ENCODE measurements at regions not wholly inside any gene's neighbourhood (a gene's known extent, or its start where the extent isn't known, plus 50 kb on each side); places are given as distances from the start of the nearest gene placed in this dataset.

GRCh38 chr14:103205541-103205906 lies 82.3 kb downstream of the TNFAIP2 start:
- TF ChIP-seq POLR2AphosphoS5 (IDR thresholded peaks at IDR 0.05; ENCODE audit: borderline replicate concordance, low read depth, low read length), result no peak
- no peak for TF ChIP-seq FOXP2 (optimal IDR thresholded peaks at IDR 0.05; ENCODE audit: control extremely low read depth, extremely low read length, insufficient read depth)
- no peak for TF ChIP-seq EZH2 (IDR thresholded peaks at IDR 0.05)
- H3K9me3 ChIP-seq (ENCODE audit: low read depth, low read length), result no peaks in the 10 kb centered on the region
- no peaks in the 10 kb centered on the region for H3K36me3 ChIP-seq (ENCODE audit: insufficient read depth, low read length)
- DNase-seq (ENCODE audit: low read depth, low spot score), result no peak
- no peak overlapping the region for H3K9ac ChIP-seq (ENCODE audit: insufficient read length)
- H3K4me3 ChIP-seq, result no peak overlapping the region
- H3K27ac ChIP-seq, result no peak overlapping the region

GRCh38 chr14:103206023-103206481 lies 82.8 kb downstream of the TNFAIP2 start:
- TF ChIP-seq EZH2 (IDR thresholded peaks at IDR 0.05), result no peak
- no peak for TF ChIP-seq FOXP2 (optimal IDR thresholded peaks at IDR 0.05; ENCODE audit: control extremely low read depth, extremely low read length, insufficient read depth)
- TF ChIP-seq POLR2AphosphoS5 (IDR thresholded peaks at IDR 0.05; ENCODE audit: borderline replicate concordance, low read depth, low read length), result no peak
- H3K9me3 ChIP-seq (ENCODE audit: low read depth, low read length), result no peaks in the 10 kb centered on the region
- no peak overlapping the region for H3K4me3 ChIP-seq
- H3K36me3 ChIP-seq (ENCODE audit: insufficient read depth, low read length), result no peaks in the 10 kb centered on the region
- H3K9ac ChIP-seq (ENCODE audit: insufficient read length), result no peak overlapping the region
- H3K27ac ChIP-seq, result no peak overlapping the region
- no peak for DNase-seq (ENCODE audit: low read depth, low spot score)

- Histone ChIP-seq H3K27ac (no peak overlapping the region), H3K9me3 (ENCODE audit: low read depth, low read length) (no peaks in the 10 kb centered on the region), H3K36me3 (ENCODE audit: insufficient read depth, low read length) (no peaks in the 10 kb centered on the region), H3K9ac (ENCODE audit: insufficient read length) (no peak overlapping the region), H3K4me3 (no peak overlapping the region)
- no peak for DNase-seq (ENCODE audit: low read depth, low spot score)
- TF ChIP-seq FOXP2 (optimal IDR thresholded peaks at IDR 0.05; ENCODE audit: control extremely low read depth, extremely low read length, insufficient read depth) (no peak), POLR2AphosphoS5 (IDR thresholded peaks at IDR 0.05; ENCODE audit: borderline replicate concordance, low read depth, low read length) (no peak), EZH2 (IDR thresholded peaks at IDR 0.05) (no peak)
These were observed 83.7 kb downstream of the TNFAIP2 start for GRCh38 chr14:103206836-103207387.

GRCh38 chr14:103207388-103208072 lies 84.3 kb downstream of the TNFAIP2 start:
- no peak overlapping the region for H3K4me3 ChIP-seq
- no peaks in the 10 kb centered on the region for H3K9me3 ChIP-seq (ENCODE audit: low read depth, low read length)
- TF ChIP-seq POLR2AphosphoS5 (IDR thresholded peaks at IDR 0.05; ENCODE audit: borderline replicate concordance, low read depth, low read length), result no peak
- TF ChIP-seq EZH2 (IDR thresholded peaks at IDR 0.05), result no peak
- TF ChIP-seq FOXP2 (optimal IDR thresholded peaks at IDR 0.05; ENCODE audit: control extremely low read depth, extremely low read length, insufficient read depth), result no peak

GRCh38 chr14:103209054-103209453 lies 85.8 kb downstream of the TNFAIP2 start:
- no peaks in the 10 kb centered on the region for H3K9me3 ChIP-seq (ENCODE audit: low read depth, low read length)
- no peak overlapping the region for H3K27ac ChIP-seq
- TF ChIP-seq FOXP2 (optimal IDR thresholded peaks at IDR 0.05; ENCODE audit: control extremely low read depth, extremely low read length, insufficient read depth), result no peak
- TF ChIP-seq POLR2AphosphoS5 (IDR thresholded peaks at IDR 0.05; ENCODE audit: borderline replicate concordance, low read depth, low read length), result no peak
- TF ChIP-seq EZH2 (IDR thresholded peaks at IDR 0.05), result no peak
- H3K4me3 ChIP-seq, result no peak overlapping the region
- no peaks in the 10 kb centered on the region for H3K36me3 ChIP-seq (ENCODE audit: insufficient read depth, low read length)
- no peak overlapping the region for H3K9ac ChIP-seq (ENCODE audit: insufficient read length)
- DNase-seq (ENCODE audit: low read depth, low spot score), result no peak

More at GRCh38 chr14:103207388-103208072, 84.3 kb downstream of the TNFAIP2 start:
- H3K36me3 ChIP-seq (ENCODE audit: insufficient read depth, low read length), result no peaks in the 10 kb centered on the region
- no peak overlapping the region for H3K27ac ChIP-seq
- H3K9ac ChIP-seq (ENCODE audit: insufficient read length), result no peak overlapping the region
- no peak for DNase-seq (ENCODE audit: low read depth, low spot score)

- H3K4me3 ChIP-seq, result no peak overlapping the region
- TF ChIP-seq EZH2 (IDR thresholded peaks at IDR 0.05), result no peak
- TF ChIP-seq FOXP2 (optimal IDR thresholded peaks at IDR 0.05; ENCODE audit: control extremely low read depth, extremely low read length, insufficient read depth), result no peak
- no peak for TF ChIP-seq POLR2AphosphoS5 (IDR thresholded peaks at IDR 0.05; ENCODE audit: borderline replicate concordance, low read depth, low read length)
- H3K36me3 ChIP-seq (ENCODE audit: insufficient read depth, low read length), result no peaks in the 10 kb centered on the region
- no peak overlapping the region for H3K9ac ChIP-seq (ENCODE audit: insufficient read length)
- H3K27ac ChIP-seq, result no peak overlapping the region
- H3K9me3 ChIP-seq (ENCODE audit: low read depth, low read length), result no peaks in the 10 kb centered on the region
- DNase-seq (ENCODE audit: low read depth, low spot score), result no peak
These were observed 86.2 kb downstream of the TNFAIP2 start for GRCh38 chr14:103209506-103209905.

- DNase-seq (ENCODE audit: low read depth, low spot score), result no peak
- no peak overlapping the region for H3K27ac ChIP-seq
These were observed 90.1 kb downstream of the TNFAIP2 start for GRCh38 chr14:103213331-103213730.

GRCh38 chr14:103214461-103214958 lies 91.2 kb downstream of the TNFAIP2 start:
- Histone ChIP-seq H3K36me3 (ENCODE audit: insufficient read depth, low read length) (no peaks in the 10 kb centered on the region), H3K27ac (no peak overlapping the region), H3K9ac (ENCODE audit: insufficient read length) (no peak overlapping the region), H3K4me3 (no peak overlapping the region), H3K9me3 (ENCODE audit: low read depth, low read length) (no peaks in the 10 kb centered on the region)
- DNase-seq (ENCODE audit: low read depth, low spot score), result no peak
- TF ChIP-seq EZH2 (IDR thresholded peaks at IDR 0.05) (no peak), FOXP2 (optimal IDR thresholded peaks at IDR 0.05; ENCODE audit: control extremely low read depth, extremely low read length, insufficient read depth) (no peak), POLR2AphosphoS5 (IDR thresholded peaks at IDR 0.05; ENCODE audit: borderline replicate concordance, low read depth, low read length) (no peak)

More at GRCh38 chr14:103213331-103213730, 90.1 kb downstream of the TNFAIP2 start:
- no peak overlapping the region for H3K9ac ChIP-seq (ENCODE audit: insufficient read length)
- H3K36me3 ChIP-seq (ENCODE audit: insufficient read depth, low read length), result no peaks in the 10 kb centered on the region
- H3K4me3 ChIP-seq, result no peak overlapping the region
- TF ChIP-seq POLR2AphosphoS5 (IDR thresholded peaks at IDR 0.05; ENCODE audit: borderline replicate concordance, low read depth, low read length) (no peak), EZH2 (IDR thresholded peaks at IDR 0.05) (no peak), FOXP2 (optimal IDR thresholded peaks at IDR 0.05; ENCODE audit: control extremely low read depth, extremely low read length, insufficient read depth) (no peak)
- no peaks in the 10 kb centered on the region for H3K9me3 ChIP-seq (ENCODE audit: low read depth, low read length)

All from SK-N-MC (cell line).